Activated naive CD4-positive, alpha-beta T cell treated with anti-CD3 and anti-CD28 coated beads for 36 hours (primary cell): ENCODE measurements at regions not wholly inside any gene's neighbourhood (a gene's known extent, or its start where the extent isn't known, plus 50 kb on each side); places are given as distances from the start of the nearest gene placed in this dataset.
"Not testable (repeated sequence)": the region's sequence is repeated elsewhere in the genome, so short reads cannot be mapped to it uniquely, and the experiment has no call there.

Experiments
- CTCF ChIA-PET: fragments of 350-600 bp; sonication (Branson Sonifier 250); formaldehyde crosslinking; loops from one replicate; lab custom pipeline; 2021; ENCODE audit warnings: antibody characterized with exemption; lab: Charles Lee
- DNase-seq: peaks from one replicate; pipeline ENCODE4 v3.0.0-alpha.2; 2020
- H3K27ac Mint-ChIP-seq: one replicate; pipeline ENCODE4 v1.8.0; 2021; ENCODE audit warnings: mild to moderate bottlenecking, mixed read lengths
- H3K27me3 Mint-ChIP-seq: one replicate; pipeline ENCODE4 v1.8.0; 2021; ENCODE audit warnings: low read depth, mixed read lengths
- H3K36me3 Mint-ChIP-seq: one replicate; pipeline ENCODE4 v1.8.0; 2021; ENCODE audit warnings: low read depth, mixed read lengths
- H3K4me1 Mint-ChIP-seq: one replicate; pipeline ENCODE4 v1.8.0; 2021; ENCODE audit warnings: low read depth, mixed read lengths
- H3K4me3 Mint-ChIP-seq: one replicate; pipeline ENCODE4 v1.8.0; 2021; ENCODE audit warnings: mild to moderate bottlenecking, moderate library complexity, mixed read lengths
- H3K9me3 Mint-ChIP-seq: one replicate; pipeline ENCODE4 v1.8.0; 2021; ENCODE audit warnings: mixed read lengths
- intact Hi-C: fragments of 100-400 bp; cut with micrococcal nuclease; formaldehyde crosslinking; loops from one replicate; pipeline ENCODE4 v1.15.1; 2023

GRCh38 chr16:33583702-33584101, 124.3 kb downstream of the TP53TG3F start:
- H3K36me3 Mint-ChIP-seq, H3K4me1 Mint-ChIP-seq, DNase-seq, intact Hi-C loops, H3K27me3 Mint-ChIP-seq, CTCF ChIA-PET, H3K9me3 Mint-ChIP-seq, H3K4me3 Mint-ChIP-seq, H3K27ac Mint-ChIP-seq: not testable (repeated sequence)

GRCh38 chr16:33588589-33588988, 129.2 kb downstream of the TP53TG3F start:
- H3K27ac Mint-ChIP-seq, intact Hi-C loops, H3K4me1 Mint-ChIP-seq, H3K27me3 Mint-ChIP-seq, DNase-seq, CTCF ChIA-PET, H3K36me3 Mint-ChIP-seq, H3K9me3 Mint-ChIP-seq, H3K4me3 Mint-ChIP-seq: not testable (repeated sequence)

GRCh38 chr16:33593344-33593743, 133.9 kb downstream of the TP53TG3F start:
- not testable (repeated sequence) for H3K4me1 Mint-ChIP-seq, H3K27me3 Mint-ChIP-seq, DNase-seq

GRCh38 chr16:33595074-33595473, 135.7 kb downstream of the TP53TG3F start:
- H3K27me3 Mint-ChIP-seq, CTCF ChIA-PET, intact Hi-C loops, H3K4me3 Mint-ChIP-seq, H3K4me1 Mint-ChIP-seq, H3K9me3 Mint-ChIP-seq, H3K36me3 Mint-ChIP-seq, H3K27ac Mint-ChIP-seq, DNase-seq: not testable (repeated sequence)

More at GRCh38 chr16:33593344-33593743, 133.9 kb downstream of the TP53TG3F start:
- H3K36me3 Mint-ChIP-seq, H3K27ac Mint-ChIP-seq, H3K9me3 Mint-ChIP-seq, intact Hi-C loops, CTCF ChIA-PET, H3K4me3 Mint-ChIP-seq: not testable (repeated sequence)

GRCh38 chr16:33601029-33601428, 141.6 kb downstream of the TP53TG3F start:
- H3K36me3 Mint-ChIP-seq, H3K4me1 Mint-ChIP-seq, H3K27me3 Mint-ChIP-seq, DNase-seq, H3K9me3 Mint-ChIP-seq, CTCF ChIA-PET, intact Hi-C loops, H3K4me3 Mint-ChIP-seq, H3K27ac Mint-ChIP-seq: not testable (repeated sequence)

GRCh38 chr16:33623535-33624077, 164.2 kb downstream of the TP53TG3F start:
- CTCF ChIA-PET, intact Hi-C loops, H3K4me1 Mint-ChIP-seq, H3K9me3 Mint-ChIP-seq, H3K4me3 Mint-ChIP-seq, DNase-seq, H3K27me3 Mint-ChIP-seq, H3K27ac Mint-ChIP-seq, H3K36me3 Mint-ChIP-seq: not testable (repeated sequence)

GRCh38 chr16:33628895-33629294, 169.5 kb downstream of the TP53TG3F start:
- H3K9me3 Mint-ChIP-seq, DNase-seq, H3K27ac Mint-ChIP-seq, H3K4me3 Mint-ChIP-seq, intact Hi-C loops, H3K36me3 Mint-ChIP-seq, H3K4me1 Mint-ChIP-seq, CTCF ChIA-PET, H3K27me3 Mint-ChIP-seq: not testable (repeated sequence)

- intact Hi-C loops, CTCF ChIA-PET, DNase-seq, H3K36me3 Mint-ChIP-seq, H3K27ac Mint-ChIP-seq, H3K4me3 Mint-ChIP-seq, H3K9me3 Mint-ChIP-seq, H3K4me1 Mint-ChIP-seq, H3K27me3 Mint-ChIP-seq: not testable (repeated sequence)
Observed at GRCh38 chr16:33631713-33632112, 172.3 kb downstream of the TP53TG3F start.

- DNase-seq, CTCF ChIA-PET, H3K4me1 Mint-ChIP-seq, intact Hi-C loops, H3K4me3 Mint-ChIP-seq, H3K27me3 Mint-ChIP-seq, H3K27ac Mint-ChIP-seq, H3K9me3 Mint-ChIP-seq, H3K36me3 Mint-ChIP-seq: not testable (repeated sequence)
Observed at GRCh38 chr16:33634057-33634456, 174.6 kb downstream of the TP53TG3F start.

- CTCF ChIA-PET, H3K4me3 Mint-ChIP-seq, H3K9me3 Mint-ChIP-seq, H3K36me3 Mint-ChIP-seq, intact Hi-C loops, H3K27me3 Mint-ChIP-seq, DNase-seq, H3K27ac Mint-ChIP-seq, H3K4me1 Mint-ChIP-seq: not testable (repeated sequence)
Observed at GRCh38 chr16:33636760-33637159, 177.3 kb downstream of the TP53TG3F start.

GRCh38 chr16:33643270-33643669, 183.9 kb downstream of the TP53TG3F start:
- H3K27ac Mint-ChIP-seq, H3K27me3 Mint-ChIP-seq, DNase-seq, H3K36me3 Mint-ChIP-seq, H3K4me1 Mint-ChIP-seq, CTCF ChIA-PET, H3K4me3 Mint-ChIP-seq, H3K9me3 Mint-ChIP-seq, intact Hi-C loops: not testable (repeated sequence)

GRCh38 chr16:33643698-33644381, 184.4 kb downstream of the TP53TG3F start:
- H3K9me3 Mint-ChIP-seq, H3K27ac Mint-ChIP-seq, intact Hi-C loops, H3K4me1 Mint-ChIP-seq, CTCF ChIA-PET, H3K36me3 Mint-ChIP-seq, H3K4me3 Mint-ChIP-seq, H3K27me3 Mint-ChIP-seq, DNase-seq: not testable (repeated sequence)

- H3K36me3 Mint-ChIP-seq, H3K27ac Mint-ChIP-seq, H3K27me3 Mint-ChIP-seq, intact Hi-C loops, H3K9me3 Mint-ChIP-seq, CTCF ChIA-PET, H3K4me3 Mint-ChIP-seq, DNase-seq, H3K4me1 Mint-ChIP-seq: not testable (repeated sequence)
Observed at GRCh38 chr16:33646386-33646785, 187.0 kb downstream of the TP53TG3F start.
